Chondrocyte (in vitro differentiated cells): ENCODE measurements at regions not wholly inside any gene's neighbourhood (a gene's known extent, or its start where the extent isn't known, plus 50 kb on each side); places are given as distances from the start of the nearest gene placed in this dataset.
"Not testable (repeated sequence)": the region's sequence is repeated elsewhere in the genome, so short reads cannot be mapped to it uniquely, and the experiment has no call there.

Experiments used
- DNase-seq: peaks from one replicate; pipeline ENCODE4 v3.0.0; 2021; ENCODE audit warnings: mixed read lengths, low spot score
- H3K27ac Mint-ChIP-seq: one replicate; pipeline ENCODE4 v1.8.0; 2021; ENCODE audit warnings: mild to moderate bottlenecking, moderate library complexity, mixed read lengths; ENCODE audit not compliant: unreplicated experiment
- H3K27me3 Mint-ChIP-seq: 2 replicates; pipeline ENCODE4 v1.8.0; 2021; ENCODE audit warnings: low read depth, mixed read lengths
- H3K36me3 Mint-ChIP-seq: 2 replicates; pipeline ENCODE4 v1.8.0; 2021; ENCODE audit warnings: low read depth, mixed read lengths
- H3K4me1 Mint-ChIP-seq: 2 replicates; pipeline ENCODE4 v1.8.0; 2021; ENCODE audit warnings: low read depth, mild to moderate bottlenecking, mixed read lengths
- H3K4me3 Mint-ChIP-seq: one replicate; pipeline ENCODE4 v1.8.0; 2021; ENCODE audit warnings: mild to moderate bottlenecking, moderate library complexity, mixed read lengths; ENCODE audit not compliant: unreplicated experiment
- H3K9me3 Mint-ChIP-seq: 2 replicates; pipeline ENCODE4 v1.8.0; 2021; ENCODE audit warnings: low read depth, mixed read lengths
- CTCF ChIP-seq: fragments of 200-600 bp; sonication (generic); IDR thresholded peaks from 2 replicates; pipeline ENCODE4 v1.5.0; 2021; ENCODE audit warnings: antibody characterized with exemption, mild to moderate bottlenecking, moderate library complexity

GRCh38 chr7:25050223-25050622 is 70.2 kb upstream of the OSBPL3 start:
- H3K4me1 Mint-ChIP-seq = no peaks in the 10 kb centered on the region
- no peak for TF ChIP-seq CTCF
- H3K9me3 Mint-ChIP-seq = no peaks in the 10 kb centered on the region
- no peak overlapping the region for H3K4me3 Mint-ChIP-seq
- peaks cover 12% of the 10 kb centered on the region for H3K27me3 Mint-ChIP-seq
- no peak overlapping the region for H3K27ac Mint-ChIP-seq
- no peak for DNase-seq
- H3K36me3 Mint-ChIP-seq = no peaks in the 10 kb centered on the region

GRCh38 chr7:25048444-25048834 is 68.5 kb upstream of the OSBPL3 start:
- no peaks in the 10 kb centered on the region for H3K36me3 Mint-ChIP-seq
- no peak overlapping the region for H3K4me3 Mint-ChIP-seq
- TF ChIP-seq CTCF = no peak
- H3K27me3 Mint-ChIP-seq = peaks cover under 1% of the 10 kb centered on the region
- H3K9me3 Mint-ChIP-seq = no peaks in the 10 kb centered on the region
- no peak for DNase-seq
- H3K27ac Mint-ChIP-seq = no peak overlapping the region
- no peaks in the 10 kb centered on the region for H3K4me1 Mint-ChIP-seq

- not testable (repeated sequence) for DNase-seq, H3K4me1 Mint-ChIP-seq, H3K36me3 Mint-ChIP-seq, H3K27me3 Mint-ChIP-seq, H3K9me3 Mint-ChIP-seq, H3K27ac Mint-ChIP-seq
- H3K4me3 Mint-ChIP-seq = peak overlapping the region; percentile 44
Observed at GRCh38 chr7:25047571-25048443, 67.8 kb upstream of the OSBPL3 start.

GRCh38 chr7:25037325-25037724 is 57.3 kb upstream of the OSBPL3 start:
- no peaks in the 10 kb centered on the region for H3K36me3 Mint-ChIP-seq
- H3K4me1 Mint-ChIP-seq = no peaks in the 10 kb centered on the region
- no peak for TF ChIP-seq CTCF
- no peak for DNase-seq
- no peak overlapping the region for H3K4me3 Mint-ChIP-seq
- H3K27ac Mint-ChIP-seq = no peak overlapping the region
- no peaks in the 10 kb centered on the region for H3K9me3 Mint-ChIP-seq
- H3K27me3 Mint-ChIP-seq = peaks cover 6% of the 10 kb centered on the region

GRCh38 chr7:25035274-25035673 is 55.3 kb upstream of the OSBPL3 start:
- DNase-seq = no peak
- no peak for TF ChIP-seq CTCF
- Mint-ChIP-seq H3K36me3 (no peaks in the 10 kb centered on the region), H3K4me1 (no peaks in the 10 kb centered on the region), H3K27me3 (peaks cover 6% of the 10 kb centered on the region), H3K9me3 (no peaks in the 10 kb centered on the region), H3K4me3 (no peak overlapping the region), H3K27ac (no peak overlapping the region)

GRCh38 chr7:25034136-25034535 is 54.2 kb upstream of the OSBPL3 start:
- Mint-ChIP-seq H3K27me3 (peaks cover 2% of the 10 kb centered on the region), H3K27ac (no peak overlapping the region), H3K4me3 (no peak overlapping the region), H3K36me3 (no peaks in the 10 kb centered on the region), H3K4me1 (no peaks in the 10 kb centered on the region), H3K9me3 (no peaks in the 10 kb centered on the region)
- DNase-seq = no peak
- TF ChIP-seq CTCF = no peak
